HEK293 (cell line): ENCODE measurements at regions not wholly inside any gene's neighbourhood (a gene's known extent, or its start where the extent isn't known, plus 50 kb on each side); places are given as distances from the start of the nearest gene placed in this dataset.

Experiments used
- CTCF ChIA-PET: fragments of 350-600 bp; formaldehyde crosslinking; extraction: SDS; loops from one replicate; lab custom pipeline; 2021; ENCODE audit warnings: antibody characterized with exemption; lab: Yijun Ruan, JAX
- POLR2A ChIA-PET: fragments of 300-600 bp; formaldehyde crosslinking; extraction: SDS; loops from one replicate; lab custom pipeline; 2020; ENCODE audit warnings: antibody characterized with exemption, inconsistent platforms; lab: Yijun Ruan, JAX
- H3K27ac ChIP-seq: fragments of 200-500 bp; sonication (Bioruptor generic); 2 replicates; pipeline ENCODE4 v1.5.1; 2014; ENCODE audit warnings: low read depth, low read length, control low read depth, inconsistent platforms; ENCODE audit errors: extremely low read depth
- H3K36me3 ChIP-seq, 2 experiments: fragments of 200-500 bp in 1 of 2; sonication (Bioruptor generic) in 1 of 2; 1 replicate in 1 of 2; 2 replicates in 1 of 2; pipeline ENCODE4 v1.5.1; 2014 to 2017; ENCODE audit warnings: inconsistent platforms in 2 of 2, low read length in 2 of 2; ENCODE audit not compliant: control insufficient read depth in 2 of 2, insufficient read depth in 1 of 2
- H3K4me1 ChIP-seq: fragments of 200-500 bp; sonication (Bioruptor generic); 2 replicates; pipeline ENCODE4 v1.5.1; 2014; ENCODE audit warnings: mild to moderate bottlenecking, low read length, inconsistent platforms; ENCODE audit not compliant: control insufficient read depth, insufficient read depth
- H3K4me3 ChIP-seq: 2 replicates; pipeline ENCODE4 v1.5.1; 2011; ENCODE audit warnings: low read depth, mild to moderate bottlenecking, control low read depth, low read length, moderate library complexity
- H3K9me3 ChIP-seq: fragments of 200-500 bp; sonication (Bioruptor generic); 2 replicates; pipeline ENCODE4 v1.5.1; 2014; ENCODE audit warnings: low read depth, low read length, inconsistent platforms; ENCODE audit not compliant: control insufficient read depth, insufficient read depth
- AEBP2 ChIP-seq: fragments of 450-650 bp; formaldehyde crosslinking; IDR thresholded peaks from 2 replicates; pipeline ENCODE4 v1.5.1; 2016; ENCODE audit warnings: missing biosample characterization, missing genetic modification characterization, borderline replicate concordance
- IKZF3 ChIP-seq: fragments of 450-650 bp; IDR thresholded peaks from 2 replicates; pipeline ENCODE4 v1.5.0; 2018; ENCODE audit warnings: missing biosample characterization, mild to moderate bottlenecking, missing genetic modification characterization, moderate library complexity
- KLF16 ChIP-seq: fragments of 450-650 bp; formaldehyde crosslinking; IDR thresholded peaks from 2 replicates; pipeline ENCODE4 v1.5.1; 2017; ENCODE audit warnings: missing biosample characterization, missing genetic modification characterization
- KLF7 ChIP-seq: fragments of 450-650 bp; formaldehyde crosslinking; IDR thresholded peaks from 2 replicates; pipeline ENCODE4 v1.5.1; 2016; ENCODE audit warnings: missing biosample characterization, missing genetic modification characterization, borderline replicate concordance
- TSHZ1 ChIP-seq: fragments of 450-650 bp; formaldehyde crosslinking; IDR thresholded peaks from 2 replicates; pipeline ENCODE4 v1.5.1; 2016; ENCODE audit warnings: missing biosample characterization, missing genetic modification characterization, borderline replicate concordance
- ZBTB44 ChIP-seq: fragments of 450-650 bp; IDR thresholded peaks from 2 replicates; pipeline ENCODE4 v1.5.1; 2018; ENCODE audit warnings: missing biosample characterization, mild to moderate bottlenecking, missing genetic modification characterization
- ZBTB8A ChIP-seq: fragments of 450-650 bp; formaldehyde crosslinking; IDR thresholded peaks from 2 replicates; pipeline ENCODE4 v1.5.1; 2016; ENCODE audit warnings: missing biosample characterization, missing genetic modification characterization
- ZNF10 ChIP-seq: fragments of 450-650 bp; formaldehyde crosslinking; IDR thresholded peaks from 2 replicates; pipeline ENCODE4 v1.5.1; 2017; ENCODE audit warnings: missing biosample characterization, missing genetic modification characterization
- ZNF19 ChIP-seq: fragments of 450-650 bp; formaldehyde crosslinking; IDR thresholded peaks from 2 replicates; pipeline ENCODE4; 2016; ENCODE audit warnings: missing biosample characterization, missing genetic modification characterization, low read depth
- ZNF211 ChIP-seq: fragments of 450-650 bp; formaldehyde crosslinking; IDR thresholded peaks from 2 replicates; pipeline ENCODE4 v1.5.1; 2016; ENCODE audit warnings: low read depth, missing biosample characterization, missing genetic modification characterization
- ZNF311 ChIP-seq: fragments of 450-650 bp; formaldehyde crosslinking; IDR thresholded peaks from 2 replicates; pipeline ENCODE4 v1.5.1; 2017; ENCODE audit warnings: missing biosample characterization, missing genetic modification characterization, borderline replicate concordance
- ZNF354C ChIP-seq: fragments of 450-650 bp; formaldehyde crosslinking; IDR thresholded peaks from 2 replicates; pipeline ENCODE4 v1.5.1; 2016; ENCODE audit warnings: missing biosample characterization, missing genetic modification characterization, low read depth, borderline replicate concordance
- ZNF426 ChIP-seq: fragments of 450-650 bp; formaldehyde crosslinking; IDR thresholded peaks from 2 replicates; pipeline ENCODE4 v1.5.1; 2017; ENCODE audit warnings: missing biosample characterization, missing genetic modification characterization, mild to moderate bottlenecking, inconsistent platforms, moderate library complexity
- ZNF514 ChIP-seq: fragments of 450-650 bp; formaldehyde crosslinking; IDR thresholded peaks from 2 replicates; pipeline ENCODE4 v1.5.1; 2016; ENCODE audit warnings: missing biosample characterization, missing genetic modification characterization
- ZNF571 ChIP-seq: fragments of 450-650 bp; formaldehyde crosslinking; IDR thresholded peaks from 2 replicates; pipeline ENCODE4 v1.5.0; 2017; ENCODE audit warnings: missing biosample characterization, missing genetic modification characterization
- ZNF610 ChIP-seq: fragments of 450-650 bp; formaldehyde crosslinking; IDR thresholded peaks from 2 replicates; pipeline ENCODE4 v1.5.1; 2016; ENCODE audit warnings: missing biosample characterization, missing genetic modification characterization, borderline replicate concordance
- ZNF621 ChIP-seq: fragments of 450-650 bp; formaldehyde crosslinking; IDR thresholded peaks from 2 replicates; pipeline ENCODE4 v1.5.1; 2017; ENCODE audit warnings: missing biosample characterization, missing genetic modification characterization
- ZNF624 ChIP-seq: fragments of 450-650 bp; formaldehyde crosslinking; IDR thresholded peaks from 2 replicates; pipeline ENCODE4 v1.5.1; 2017; ENCODE audit warnings: missing biosample characterization, missing genetic modification characterization
- ZNF626 ChIP-seq: fragments of 450-650 bp; sonication (Bioruptor Pico); formaldehyde crosslinking; IDR thresholded peaks from 2 replicates; pipeline ENCODE4 v1.5.1; 2018; ENCODE audit warnings: missing biosample characterization, missing genetic modification characterization, inconsistent platforms
- ZNF629 ChIP-seq: fragments of 450-650 bp; formaldehyde crosslinking; IDR thresholded peaks from 2 replicates; pipeline ENCODE4 v1.5.1; 2017; ENCODE audit warnings: missing biosample characterization, missing genetic modification characterization
- ZNF768 ChIP-seq: fragments of 450-650 bp; formaldehyde crosslinking; IDR thresholded peaks from 2 replicates; pipeline ENCODE4 v1.5.1; 2018; ENCODE audit warnings: missing biosample characterization, mild to moderate bottlenecking, missing genetic modification characterization
- ZNF837 ChIP-seq: fragments of 450-650 bp; formaldehyde crosslinking; IDR thresholded peaks from 2 replicates; pipeline ENCODE4 v1.5.1; 2016; ENCODE audit warnings: missing biosample characterization, missing genetic modification characterization
- ZNF843 ChIP-seq: fragments of 450-650 bp; formaldehyde crosslinking; IDR thresholded peaks from 2 replicates; pipeline ENCODE4 v1.5.1; 2016; ENCODE audit warnings: missing biosample characterization, missing genetic modification characterization
- TF ChIP-seq, protein P1 (sequence below): fragments of 450-650 bp; formaldehyde crosslinking; IDR thresholded peaks from 2 replicates; pipeline ENCODE4 v1.5.1; 2016; ENCODE audit warnings: missing biosample characterization, missing genetic modification characterization
- TF ChIP-seq, protein P2 (sequence below): fragments of 450-650 bp; formaldehyde crosslinking; IDR thresholded peaks from 2 replicates; pipeline ENCODE4 v1.5.1; 2017; ENCODE audit warnings: missing biosample characterization, missing genetic modification characterization

DNA sequence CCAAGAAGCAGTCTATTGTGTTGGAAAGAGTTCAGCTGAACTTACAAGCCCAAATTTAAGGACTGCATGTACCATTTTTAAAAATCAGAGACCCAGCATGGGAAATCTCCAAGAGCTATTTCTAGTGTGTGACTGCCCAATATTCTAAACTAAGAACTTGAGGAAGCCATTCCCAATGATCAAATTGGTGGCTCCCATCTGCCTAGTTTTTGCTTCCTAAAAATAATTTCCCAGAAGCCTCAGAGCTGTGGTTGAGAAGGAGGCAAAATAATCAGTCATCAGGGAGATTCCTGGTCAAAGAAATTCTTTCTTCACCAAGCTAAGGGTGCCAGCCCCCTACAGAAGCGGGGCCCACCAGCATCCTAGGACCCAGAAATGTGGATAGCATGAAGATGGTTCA, 176.1 kb upstream of the CDH5 start (continued):
- TF ChIP-seq ZNF514 (tag by site-specific recombination) (no peak), AEBP2 (tag by site-specific recombination) (no peak), ZNF626 (tag by site-specific recombination) (no peak), ZBTB44 (tag by site-specific recombination) (no peak), ZNF768 (no peak), ZNF311 (tag by site-specific recombination) (no peak), ZNF211 (tag by site-specific recombination) (no peak), ZNF837 (no peak)

GRCh38 chr16:66189951-66190350, 176.5 kb upstream of the CDH5 start:
- no peaks in the 10 kb centered on the region for H3K36me3 ChIP-seq
- no peak overlapping the region for H3K27ac ChIP-seq
- H3K9me3 ChIP-seq: no peaks in the 10 kb centered on the region
- H3K4me1 ChIP-seq: no peaks in the 10 kb centered on the region
- no peak overlapping the region for H3K4me3 ChIP-seq
- POLR2A ChIA-PET: no interaction called here
- CTCF ChIA-PET: no interaction called here
- TF ChIP-seq ZNF843 (tag by site-specific recombination) (no peak), ZNF629 (no peak), KLF16 (tag by site-specific recombination) (no peak), KLF7 (tag by site-specific recombination) (no peak), ZNF571 (tag by site-specific recombination) (no peak), ZNF610 (tag by site-specific recombination) (no peak), AEBP2 (tag by site-specific recombination) (no peak), ZNF354C (tag by site-specific recombination) (no peak), TSHZ1 (no peak), ZNF10 (no peak), ZBTB8A (tag by site-specific recombination) (no peak), ZNF624 (tag by site-specific recombination) (no peak), IKZF3 (tag by site-specific recombination) (no peak), ZNF621 (tag by site-specific recombination) (no peak), ZNF426 (tag by site-specific recombination) (no peak), ZNF19 (tag by site-specific recombination) (no peak)
- TF ChIP-seq, protein P1, sequence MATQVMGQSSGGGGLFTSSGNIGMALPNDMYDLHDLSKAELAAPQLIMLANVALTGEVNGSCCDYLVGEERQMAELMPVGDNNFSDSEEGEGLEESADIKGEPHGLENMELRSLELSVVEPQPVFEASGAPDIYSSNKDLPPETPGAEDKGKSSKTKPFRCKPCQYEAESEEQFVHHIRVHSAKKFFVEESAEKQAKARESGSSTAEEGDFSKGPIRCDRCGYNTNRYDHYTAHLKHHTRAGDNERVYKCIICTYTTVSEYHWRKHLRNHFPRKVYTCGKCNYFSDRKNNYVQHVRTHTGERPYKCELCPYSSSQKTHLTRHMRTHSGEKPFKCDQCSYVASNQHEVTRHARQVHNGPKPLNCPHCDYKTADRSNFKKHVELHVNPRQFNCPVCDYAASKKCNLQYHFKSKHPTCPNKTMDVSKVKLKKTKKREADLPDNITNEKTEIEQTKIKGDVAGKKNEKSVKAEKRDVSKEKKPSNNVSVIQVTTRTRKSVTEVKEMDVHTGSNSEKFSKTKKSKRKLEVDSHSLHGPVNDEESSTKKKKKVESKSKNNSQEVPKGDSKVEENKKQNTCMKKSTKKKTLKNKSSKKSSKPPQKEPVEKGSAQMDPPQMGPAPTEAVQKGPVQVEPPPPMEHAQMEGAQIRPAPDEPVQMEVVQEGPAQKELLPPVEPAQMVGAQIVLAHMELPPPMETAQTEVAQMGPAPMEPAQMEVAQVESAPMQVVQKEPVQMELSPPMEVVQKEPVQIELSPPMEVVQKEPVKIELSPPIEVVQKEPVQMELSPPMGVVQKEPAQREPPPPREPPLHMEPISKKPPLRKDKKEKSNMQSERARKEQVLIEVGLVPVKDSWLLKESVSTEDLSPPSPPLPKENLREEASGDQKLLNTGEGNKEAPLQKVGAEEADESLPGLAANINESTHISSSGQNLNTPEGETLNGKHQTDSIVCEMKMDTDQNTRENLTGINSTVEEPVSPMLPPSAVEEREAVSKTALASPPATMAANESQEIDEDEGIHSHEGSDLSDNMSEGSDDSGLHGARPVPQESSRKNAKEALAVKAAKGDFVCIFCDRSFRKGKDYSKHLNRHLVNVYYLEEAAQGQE: no peak
- TF ChIP-seq, protein P2, sequence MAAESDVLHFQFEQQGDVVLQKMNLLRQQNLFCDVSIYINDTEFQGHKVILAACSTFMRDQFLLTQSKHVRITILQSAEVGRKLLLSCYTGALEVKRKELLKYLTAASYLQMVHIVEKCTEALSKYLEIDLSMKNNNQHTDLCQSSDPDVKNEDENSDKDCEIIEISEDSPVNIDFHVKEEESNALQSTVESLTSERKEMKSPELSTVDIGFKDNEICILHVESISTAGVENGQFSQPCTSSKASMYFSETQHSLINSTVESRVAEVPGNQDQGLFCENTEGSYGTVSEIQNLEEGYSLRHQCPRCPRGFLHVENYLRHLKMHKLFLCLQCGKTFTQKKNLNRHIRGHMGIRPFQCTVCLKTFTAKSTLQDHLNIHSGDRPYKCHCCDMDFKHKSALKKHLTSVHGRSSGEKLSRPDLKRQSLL (tag by site-specific recombination): no peak
